ENCODE measurements at regions not wholly inside any gene's neighbourhood (a gene's known extent, or its start where the extent isn't known, plus 50 kb on each side); places are given as distances from the start of the nearest gene placed in this dataset.

DNA sequence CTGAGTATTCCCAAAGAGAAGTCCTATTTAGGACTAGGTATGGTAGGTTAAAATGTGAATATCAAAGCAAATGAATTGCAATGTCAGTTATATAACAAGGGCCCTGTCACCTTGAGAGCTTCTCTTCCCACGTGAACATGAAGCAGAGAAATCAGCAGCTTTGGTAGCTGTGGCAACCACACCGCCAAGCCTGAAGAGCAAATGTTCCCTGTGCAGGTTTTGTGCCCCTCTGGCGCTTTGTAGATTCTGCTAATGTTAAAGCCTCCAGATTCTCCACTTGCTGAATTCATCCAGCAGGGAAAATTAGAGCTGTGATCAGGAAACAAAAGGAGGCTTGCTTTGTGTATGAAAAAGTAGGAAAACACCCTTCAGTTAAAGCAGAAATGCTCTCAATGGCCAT, 322.6 kb downstream of the RBM43 start:
- TF ChIP-seq, protein P1, sequence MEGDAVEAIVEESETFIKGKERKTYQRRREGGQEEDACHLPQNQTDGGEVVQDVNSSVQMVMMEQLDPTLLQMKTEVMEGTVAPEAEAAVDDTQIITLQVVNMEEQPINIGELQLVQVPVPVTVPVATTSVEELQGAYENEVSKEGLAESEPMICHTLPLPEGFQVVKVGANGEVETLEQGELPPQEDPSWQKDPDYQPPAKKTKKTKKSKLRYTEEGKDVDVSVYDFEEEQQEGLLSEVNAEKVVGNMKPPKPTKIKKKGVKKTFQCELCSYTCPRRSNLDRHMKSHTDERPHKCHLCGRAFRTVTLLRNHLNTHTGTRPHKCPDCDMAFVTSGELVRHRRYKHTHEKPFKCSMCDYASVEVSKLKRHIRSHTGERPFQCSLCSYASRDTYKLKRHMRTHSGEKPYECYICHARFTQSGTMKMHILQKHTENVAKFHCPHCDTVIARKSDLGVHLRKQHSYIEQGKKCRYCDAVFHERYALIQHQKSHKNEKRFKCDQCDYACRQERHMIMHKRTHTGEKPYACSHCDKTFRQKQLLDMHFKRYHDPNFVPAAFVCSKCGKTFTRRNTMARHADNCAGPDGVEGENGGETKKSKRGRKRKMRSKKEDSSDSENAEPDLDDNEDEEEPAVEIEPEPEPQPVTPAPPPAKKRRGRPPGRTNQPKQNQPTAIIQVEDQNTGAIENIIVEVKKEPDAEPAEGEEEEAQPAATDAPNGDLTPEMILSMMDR (IDR thresholded peaks at IDR 0.05; ENCODE audit: low read length): no peak
- TF ChIP-seq EZH2 (IDR thresholded peaks at IDR 0.05; ENCODE audit: borderline replicate concordance, low read length): no peak
